Activated T-cell treated with anti-CD3 and anti-CD28 coated beads for 24 hours (primary cell): ENCODE measurements at regions not wholly inside any gene's neighbourhood (a gene's known extent, or its start where the extent isn't known, plus 50 kb on each side); places are given as distances from the start of the nearest gene placed in this dataset.

ENCODE experiments used
- DNase-seq: peaks from one replicate; pipeline ENCODE4 v3.0.0-alpha.2; 2020; ENCODE audit warnings: low read depth

GRCh38 chr20:11296221-11296620, 621.5 kb upstream of the BTBD3 start:
- no peak for DNase-seq

- DNase-seq, result no peak
Observed at GRCh38 chr20:11296951-11297350, 620.7 kb upstream of the BTBD3 start.

- DNase-seq, result no peak
Observed at GRCh38 chr20:11301699-11302098, 616.0 kb upstream of the BTBD3 start.

- DNase-seq, result no peak
Observed at GRCh38 chr20:11302436-11302835, 615.3 kb upstream of the BTBD3 start.

- DNase-seq, result no peak
Observed at GRCh38 chr20:11304795-11305194, 612.9 kb upstream of the BTBD3 start.

GRCh38 chr20:11305406-11305805, 612.3 kb upstream of the BTBD3 start:
- no peak for DNase-seq

GRCh38 chr20:11311659-11312224, 606.0 kb upstream of the BTBD3 start:
- no peak for DNase-seq

GRCh38 chr20:11315525-11315924, 602.2 kb upstream of the BTBD3 start:
- DNase-seq, result no peak

GRCh38 chr20:11316244-11316643, 601.4 kb upstream of the BTBD3 start:
- no peak for DNase-seq

- DNase-seq, result no peak
Observed at GRCh38 chr20:11320033-11320432, 597.7 kb upstream of the BTBD3 start.

- DNase-seq, result no peak
Observed at GRCh38 chr20:11323816-11324215, 593.9 kb upstream of the BTBD3 start.

- DNase-seq, result no peak
Observed at GRCh38 chr20:11324990-11325389, 592.7 kb upstream of the BTBD3 start.

- DNase-seq, result no peak
Observed at GRCh38 chr20:11328839-11329238, 588.9 kb upstream of the BTBD3 start.

- DNase-seq, result no peak
Observed at GRCh38 chr20:11329271-11329670, 588.4 kb upstream of the BTBD3 start.

- DNase-seq, result no peak
Observed at GRCh38 chr20:11331096-11331495, 586.6 kb upstream of the BTBD3 start.

- no peak for DNase-seq
Observed at GRCh38 chr20:11332381-11332780, 585.3 kb upstream of the BTBD3 start.

GRCh38 chr20:11333634-11334033, 584.1 kb upstream of the BTBD3 start:
- DNase-seq, result no peak

GRCh38 chr20:11337361-11338130, 580.1 kb upstream of the BTBD3 start:
- DNase-seq, result no peak

- DNase-seq, result no peak
Observed at GRCh38 chr20:11338496-11339306, 579.0 kb upstream of the BTBD3 start.

GRCh38 chr20:11344939-11345338, 572.8 kb upstream of the BTBD3 start:
- no peak for DNase-seq

- DNase-seq, result no peak
Observed at GRCh38 chr20:11347738-11348137, 570.0 kb upstream of the BTBD3 start.

- DNase-seq, result no peak
Observed at GRCh38 chr20:11350126-11351005, 567.3 kb upstream of the BTBD3 start.
